OCI-LY7 (cell line): ENCODE measurements at regions not wholly inside any gene's neighbourhood (a gene's known extent, or its start where the extent isn't known, plus 50 kb on each side); places are given as distances from the start of the nearest gene placed in this dataset.

ENCODE experiments used
- BruUV-seq: library from RNA; stranded (reverse); fragments of 400-500 nt; replicated peaks from 2 replicates; lab custom pipeline; 2021; lab: Mats Ljungman, UMichigan
- CTCF ChIA-PET: fragments of 300-600 bp; sonication (Branson Sonifier 250); formaldehyde crosslinking; loops from one replicate; lab custom pipeline; 2022; ENCODE audit warnings: antibody characterized with exemption; ENCODE audit not compliant: unreplicated experiment; lab: Charles Lee
- POLR2A ChIA-PET: fragments of 300-600 bp; sonication (Branson Sonifier 250); formaldehyde crosslinking; loops from one replicate; lab custom pipeline; 2022; ENCODE audit warnings: antibody characterized with exemption; lab: Charles Lee
- DNase-seq: peaks from one replicate; pipeline ENCODE4 v3.0.0-alpha.2; 2015; ENCODE audit warnings: low spot score
- H2AFZ ChIP-seq: fragments of 200-600 bp; sonication (generic), shearing (Covaris generic); 2 replicates; pipeline ENCODE4 v1.6.1; 2014; ENCODE audit warnings: mild to moderate bottlenecking, antibody characterized with exemption, low read length, moderate library complexity
- H3K27ac ChIP-seq: fragments of 200-600 bp; sonication (generic); 2 replicates; pipeline ENCODE4 v1.5.1; 2014; ENCODE audit warnings: mixed run types, low read depth, mild to moderate bottlenecking, moderate library complexity, low read length, inconsistent platforms; ENCODE audit not compliant: poor library complexity, severe bottlenecking
- H3K36me3 ChIP-seq: fragments of 200-600 bp; sonication (generic); 2 replicates; pipeline ENCODE4 v1.6.1; 2014; ENCODE audit warnings: mild to moderate bottlenecking, antibody characterized with exemption, low read length, moderate library complexity, mixed read lengths; ENCODE audit not compliant: insufficient read depth
- H3K4me1 ChIP-seq: fragments of 200-600 bp; sonication (generic); 2 replicates; pipeline ENCODE4 v1.5.1; 2014; ENCODE audit warnings: mild to moderate bottlenecking, low read length; ENCODE audit not compliant: insufficient read depth, poor library complexity, severe bottlenecking
- H3K4me2 ChIP-seq: fragments of 200-600 bp; sonication (generic); 2 replicates; pipeline ENCODE4 v1.6.1; 2014; ENCODE audit warnings: mild to moderate bottlenecking, low read length
- H3K4me3 ChIP-seq: fragments of 200-600 bp; sonication (generic); 2 replicates; pipeline ENCODE4 v1.5.1; 2014; ENCODE audit warnings: mild to moderate bottlenecking, low read depth, low read length; ENCODE audit not compliant: poor library complexity, severe bottlenecking
- H3K79me2 ChIP-seq: fragments of 200-600 bp; sonication (generic); 2 replicates; pipeline ENCODE4 v1.6.1; 2016; ENCODE audit warnings: low read depth, mild to moderate bottlenecking, low read length, moderate library complexity, mixed read lengths; ENCODE audit not compliant: insufficient read depth
- H3K9me2 ChIP-seq: fragments of 200-600 bp; sonication (generic); 2 replicates; pipeline ENCODE4 v1.6.1; 2016; ENCODE audit warnings: mild to moderate bottlenecking, low read length, mixed read lengths; ENCODE audit not compliant: insufficient read depth
- H3K9me3 ChIP-seq: fragments of 200-600 bp; sonication (generic); 2 replicates; pipeline ENCODE4 v1.6.1; 2014; ENCODE audit warnings: mild to moderate bottlenecking, mixed run types, low read length, mixed read lengths
- H4K20me1 ChIP-seq: fragments of 200-600 bp; sonication (generic); 2 replicates; pipeline ENCODE4 v1.6.1; 2014; ENCODE audit warnings: mild to moderate bottlenecking, antibody characterized with exemption, low read length, moderate library complexity, mixed read lengths; ENCODE audit not compliant: insufficient read depth
- EZH2phosphoT487 ChIP-seq: fragments of 200-600 bp; sonication (generic); IDR thresholded peaks from 2 replicates; pipeline ENCODE4 v1.6.1; 2018; ENCODE audit warnings: low read depth, borderline replicate concordance, mild to moderate bottlenecking, mixed run types, antibody characterized with exemption, low read length, moderate library complexity, mixed read lengths
- intact Hi-C: fragments of 100-400 bp; cut with micrococcal nuclease; formaldehyde crosslinking; loops from one replicate; pipeline ENCODE4 v1.10.0; 2022; ENCODE audit not compliant: unreplicated experiment
- TF ChIP-seq, protein P1 (sequence below): fragments of 200-600 bp; sonication (generic); conservative IDR thresholded peaks from 2 replicates; pipeline ENCODE4 v1.5.1; 2014; ENCODE audit warnings: mild to moderate bottlenecking, antibody characterized with exemption, low read length, moderate library complexity, mixed read lengths

- Histone ChIP-seq H3K9me3 (no peaks in the 10 kb centered on the region), H3K36me3 (no peaks in the 10 kb centered on the region), H3K79me2 (no peaks in the 10 kb centered on the region), H3K4me1 (no peaks in the 10 kb centered on the region), H3K4me2 (no peak overlapping the region), H4K20me1 (no peaks in the 10 kb centered on the region), H3K4me3 (no peak overlapping the region), H3K9me2 (0 out of 2 replicates have a peak, but pooled peaks cover 3% of the 10 kb centered on the region), H2AFZ (no peak overlapping the region), H3K27ac (no peak overlapping the region)
- TF ChIP-seq, protein P1, sequence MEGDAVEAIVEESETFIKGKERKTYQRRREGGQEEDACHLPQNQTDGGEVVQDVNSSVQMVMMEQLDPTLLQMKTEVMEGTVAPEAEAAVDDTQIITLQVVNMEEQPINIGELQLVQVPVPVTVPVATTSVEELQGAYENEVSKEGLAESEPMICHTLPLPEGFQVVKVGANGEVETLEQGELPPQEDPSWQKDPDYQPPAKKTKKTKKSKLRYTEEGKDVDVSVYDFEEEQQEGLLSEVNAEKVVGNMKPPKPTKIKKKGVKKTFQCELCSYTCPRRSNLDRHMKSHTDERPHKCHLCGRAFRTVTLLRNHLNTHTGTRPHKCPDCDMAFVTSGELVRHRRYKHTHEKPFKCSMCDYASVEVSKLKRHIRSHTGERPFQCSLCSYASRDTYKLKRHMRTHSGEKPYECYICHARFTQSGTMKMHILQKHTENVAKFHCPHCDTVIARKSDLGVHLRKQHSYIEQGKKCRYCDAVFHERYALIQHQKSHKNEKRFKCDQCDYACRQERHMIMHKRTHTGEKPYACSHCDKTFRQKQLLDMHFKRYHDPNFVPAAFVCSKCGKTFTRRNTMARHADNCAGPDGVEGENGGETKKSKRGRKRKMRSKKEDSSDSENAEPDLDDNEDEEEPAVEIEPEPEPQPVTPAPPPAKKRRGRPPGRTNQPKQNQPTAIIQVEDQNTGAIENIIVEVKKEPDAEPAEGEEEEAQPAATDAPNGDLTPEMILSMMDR = no peak
- no peak for TF ChIP-seq EZH2phosphoT487
- intact Hi-C loops = no loop called here
- DNase-seq = no peak
- CTCF ChIA-PET = no interaction called here
- no TSS peak for BruUV-seq
- POLR2A ChIA-PET = no interaction called here
These were observed 76.6 kb upstream of the FAM169A start for GRCh38 chr5:74942622-74943286.

DNA sequence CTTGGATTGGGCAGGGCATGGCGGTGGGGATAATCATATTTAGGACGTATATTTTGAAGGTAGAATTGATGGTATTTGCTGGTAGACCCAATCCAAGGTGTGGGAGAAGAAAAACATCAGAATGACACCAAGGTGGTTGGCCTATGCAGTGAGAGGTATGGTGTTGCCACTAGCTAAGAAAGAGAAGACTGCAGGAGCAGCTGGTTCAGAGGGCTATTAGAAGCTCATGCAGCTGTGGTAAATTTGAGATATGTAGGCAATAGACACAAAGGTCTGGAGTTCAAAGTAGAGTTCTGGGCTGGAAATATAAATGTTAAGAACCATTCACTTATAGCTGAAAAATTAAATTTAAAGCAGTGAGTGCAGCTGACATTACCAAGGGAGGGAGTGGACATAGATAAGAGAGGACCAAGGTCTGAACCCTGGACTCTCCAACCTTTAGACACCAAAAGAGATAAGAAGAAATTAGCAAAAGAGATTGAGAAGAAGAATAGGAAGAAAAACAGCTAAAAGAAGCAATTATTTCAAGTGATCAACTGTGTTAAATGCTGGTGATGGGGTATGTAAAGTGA is 74.7 kb upstream of the FAM169A start:
- Histone ChIP-seq H3K9me3 (no peaks in the 10 kb centered on the region), H3K4me2 (no peak overlapping the region), H3K79me2 (no peaks in the 10 kb centered on the region), H3K27ac (no peak overlapping the region), H3K4me1 (no peaks in the 10 kb centered on the region), H3K9me2 (0 out of 2 replicates have a peak, but pooled peaks cover 3% of the 10 kb centered on the region), H3K36me3 (no peaks in the 10 kb centered on the region), H4K20me1 (no peaks in the 10 kb centered on the region), H2AFZ (no peak overlapping the region), H3K4me3 (no peak overlapping the region)
- ChIA-PET POLR2A (interaction anchor here (0.5 to 0.8 kb wide), 3 partner anchors 16 to 846 kb away, joined by 3 to 4 read pairs (median 4); no protein-coding TSS in a partner anchor), CTCF (no interaction called here)
- intact Hi-C loops = no loop called here
- TF ChIP-seq, protein P1 = no peak
- no peak for TF ChIP-seq EZH2phosphoT487
- BruUV-seq = no TSS peak
- no peak for DNase-seq
